SH-SY5Y (cell line): ENCODE measurements at regions not wholly inside any gene's neighbourhood (a gene's known extent, or its start where the extent isn't known, plus 50 kb on each side); places are given as distances from the start of the nearest gene placed in this dataset.

ENCODE experiments used
- GATA2 ChIP-seq: IDR thresholded peaks from 2 replicates; pipeline ENCODE4 v1.6.1; 2011; ENCODE audit warnings: mild to moderate bottlenecking, low read depth, low read length
- GATA3 ChIP-seq: IDR thresholded peaks from 2 replicates; pipeline ENCODE4 v1.6.1; 2011; ENCODE audit warnings: low read depth, mild to moderate bottlenecking, low read length, moderate library complexity

GRCh38 chr1:87744763-87745162 is 416.1 kb downstream of the LMO4 start:
- no peak for TF ChIP-seq GATA3
- TF ChIP-seq GATA2: no peak
